ENCODE measurements at regions not wholly inside any gene's neighbourhood (a gene's known extent, or its start where the extent isn't known, plus 50 kb on each side); places are given as distances from the start of the nearest gene placed in this dataset.

DNA sequence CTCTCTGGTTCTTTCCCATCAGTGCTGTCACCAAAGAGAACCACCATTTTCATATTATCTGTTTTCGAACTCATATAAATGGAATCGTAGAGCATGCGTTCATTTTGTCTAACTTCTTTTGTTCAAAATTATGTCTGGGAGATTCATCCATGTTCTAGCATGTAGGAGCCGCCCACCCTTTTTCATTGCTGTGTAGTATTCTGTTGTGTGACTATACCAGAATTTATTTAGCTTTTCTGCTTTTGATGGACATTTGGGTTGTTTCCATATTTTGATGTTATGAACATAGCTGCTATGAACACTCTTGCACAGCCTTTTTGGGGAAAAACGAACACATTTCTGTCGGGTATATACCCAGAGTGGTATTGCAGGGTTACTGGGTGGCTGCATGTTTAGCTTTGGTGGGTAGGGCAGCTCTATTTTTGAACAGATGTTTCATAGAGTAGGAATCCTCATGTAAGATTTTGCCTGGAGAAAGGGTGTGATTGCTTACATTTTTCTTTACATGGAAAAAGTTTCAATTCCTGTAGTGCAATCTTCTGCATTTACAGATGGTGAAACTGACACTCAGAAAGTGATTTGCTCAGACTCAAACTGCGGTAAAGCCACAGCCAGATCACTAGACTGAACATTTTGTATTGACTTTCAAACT, 100.2 kb upstream of the IL12B start:
- no peak for TF ChIP-seq GATA2 (IDR thresholded peaks at IDR 0.05; ENCODE audit: low read depth, low read length)
- no peak for TF ChIP-seq GATA3 (IDR thresholded peaks at IDR 0.05; ENCODE audit: low read depth, low read length)

Data from SH-SY5Y (cell line).